ENCODE measurements at regions not wholly inside any gene's neighbourhood (a gene's known extent, or its start where the extent isn't known, plus 50 kb on each side); places are given as distances from the start of the nearest gene placed in this dataset.

- no peak overlapping the region for H3K4me3 ChIP-seq (ENCODE audit: low read depth, low read length)
- peak; percentile 89 for TF ChIP-seq CTCF (conservative IDR thresholded peaks at IDR 0.05; ENCODE audit: low read depth, low read length)
- no peak for DNase-seq (ENCODE audit: low read depth)
These were observed 166.9 kb upstream of the RNF32 start for GRCh38 chr7:156473476-156474240.

GRCh38 chr7:156472267-156472666, 168.3 kb upstream of the RNF32 start:
- no peak for TF ChIP-seq CTCF (conservative IDR thresholded peaks at IDR 0.05; ENCODE audit: low read depth, low read length)
- H3K4me3 ChIP-seq (ENCODE audit: low read depth, low read length) = no peak overlapping the region
- no peak for DNase-seq (ENCODE audit: low read depth)

- no peak for DNase-seq (ENCODE audit: low read depth)
- TF ChIP-seq CTCF (conservative IDR thresholded peaks at IDR 0.05; ENCODE audit: low read depth, low read length) = no peak
- no peak overlapping the region for H3K4me3 ChIP-seq (ENCODE audit: low read depth, low read length)
These were observed 169.9 kb upstream of the RNF32 start for GRCh38 chr7:156470399-156471320.

GRCh38 chr7:156466955-156467625, 173.5 kb upstream of the RNF32 start:
- TF ChIP-seq CTCF (conservative IDR thresholded peaks at IDR 0.05; ENCODE audit: low read depth, low read length) = no peak
- H3K4me3 ChIP-seq (ENCODE audit: low read depth, low read length) = peak overlapping the region; percentile 27
- no peak for DNase-seq (ENCODE audit: low read depth)

- H3K4me3 ChIP-seq (ENCODE audit: low read depth, low read length) = peak overlapping the region; percentile 27
- no peak for TF ChIP-seq CTCF (conservative IDR thresholded peaks at IDR 0.05; ENCODE audit: low read depth, low read length)
- no peak for DNase-seq (ENCODE audit: low read depth)
These were observed 174.3 kb upstream of the RNF32 start for GRCh38 chr7:156466272-156466671.

GRCh38 chr7:156465186-156465585, 175.4 kb upstream of the RNF32 start:
- H3K4me3 ChIP-seq (ENCODE audit: low read depth, low read length) = no peak overlapping the region
- no peak for TF ChIP-seq CTCF (conservative IDR thresholded peaks at IDR 0.05; ENCODE audit: low read depth, low read length)
- DNase-seq (ENCODE audit: low read depth) = no peak

All from epithelial cell of proximal tubule (primary cell).